ENCODE measurements at regions not wholly inside any gene's neighbourhood (a gene's known extent, or its start where the extent isn't known, plus 50 kb on each side); places are given as distances from the start of the nearest gene placed in this dataset.
A peak's percentile ranks its signal among the peaks of the same experiment; 100 is the strongest.
"Not testable (repeated sequence)": the region's sequence is repeated elsewhere in the genome, so short reads cannot be mapped to it uniquely, and the experiment has no call there.

DNA sequence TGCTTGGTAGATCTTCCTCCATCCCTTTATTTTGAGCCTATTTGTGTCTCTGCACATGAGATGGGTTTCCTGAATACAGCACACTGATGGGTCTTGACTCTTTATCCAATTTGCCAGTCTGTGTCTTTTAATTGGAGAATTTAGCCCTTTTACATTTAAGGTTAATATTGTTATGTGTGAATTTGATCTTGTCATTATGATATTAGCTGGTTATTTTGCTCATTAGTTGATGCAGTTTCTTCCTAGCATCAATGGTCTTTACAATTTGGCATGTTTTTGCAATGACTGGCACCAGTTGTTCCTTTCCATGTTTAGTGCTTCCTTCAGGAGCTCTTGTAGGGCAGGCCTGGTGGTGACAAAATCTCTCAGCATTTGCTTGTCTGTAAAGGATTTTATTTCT lies 72.4 kb downstream of the HNRNPD start:
- DNase-seq = not testable (repeated sequence)

DNA sequence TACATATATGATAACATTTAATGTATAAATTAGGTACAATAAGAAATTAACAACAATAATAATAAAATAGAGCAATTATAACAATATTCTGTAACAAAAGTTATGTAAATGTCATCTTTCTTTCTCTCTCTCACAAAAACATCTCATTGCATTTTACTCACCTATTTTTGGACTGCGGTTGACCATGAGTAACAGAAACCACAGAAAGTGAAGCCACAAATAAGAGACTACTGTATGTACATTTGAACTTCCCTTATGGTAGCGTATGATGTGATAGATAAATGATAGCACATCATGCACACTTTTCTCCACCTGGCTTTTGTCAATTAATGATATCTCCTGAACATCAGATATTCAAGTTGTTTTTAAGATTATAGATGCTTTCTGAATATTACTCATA lies 80.5 kb downstream of the HNRNPD start:
- DNase-seq = no peak

DNA sequence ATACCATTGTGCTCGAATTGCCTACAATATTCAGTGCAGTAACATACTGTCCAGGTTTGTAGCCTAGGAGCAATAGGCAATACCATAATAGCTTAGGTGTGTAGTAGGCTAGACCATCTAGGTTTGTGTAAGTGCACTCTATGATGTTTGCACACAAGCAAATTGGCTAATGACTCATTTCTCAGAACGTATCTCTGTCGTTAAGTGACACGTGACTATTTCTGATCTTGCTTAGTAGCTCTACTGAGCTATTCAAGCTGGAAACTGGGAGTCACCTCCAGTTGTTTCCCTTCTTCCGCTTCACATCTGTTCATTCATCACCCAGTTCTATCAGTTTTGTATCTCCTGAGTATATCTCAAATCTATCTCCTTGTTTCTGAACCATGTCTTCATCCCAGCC lies 86.1 kb downstream of the HNRNPD start:
- DNase-seq = no peak

DNA sequence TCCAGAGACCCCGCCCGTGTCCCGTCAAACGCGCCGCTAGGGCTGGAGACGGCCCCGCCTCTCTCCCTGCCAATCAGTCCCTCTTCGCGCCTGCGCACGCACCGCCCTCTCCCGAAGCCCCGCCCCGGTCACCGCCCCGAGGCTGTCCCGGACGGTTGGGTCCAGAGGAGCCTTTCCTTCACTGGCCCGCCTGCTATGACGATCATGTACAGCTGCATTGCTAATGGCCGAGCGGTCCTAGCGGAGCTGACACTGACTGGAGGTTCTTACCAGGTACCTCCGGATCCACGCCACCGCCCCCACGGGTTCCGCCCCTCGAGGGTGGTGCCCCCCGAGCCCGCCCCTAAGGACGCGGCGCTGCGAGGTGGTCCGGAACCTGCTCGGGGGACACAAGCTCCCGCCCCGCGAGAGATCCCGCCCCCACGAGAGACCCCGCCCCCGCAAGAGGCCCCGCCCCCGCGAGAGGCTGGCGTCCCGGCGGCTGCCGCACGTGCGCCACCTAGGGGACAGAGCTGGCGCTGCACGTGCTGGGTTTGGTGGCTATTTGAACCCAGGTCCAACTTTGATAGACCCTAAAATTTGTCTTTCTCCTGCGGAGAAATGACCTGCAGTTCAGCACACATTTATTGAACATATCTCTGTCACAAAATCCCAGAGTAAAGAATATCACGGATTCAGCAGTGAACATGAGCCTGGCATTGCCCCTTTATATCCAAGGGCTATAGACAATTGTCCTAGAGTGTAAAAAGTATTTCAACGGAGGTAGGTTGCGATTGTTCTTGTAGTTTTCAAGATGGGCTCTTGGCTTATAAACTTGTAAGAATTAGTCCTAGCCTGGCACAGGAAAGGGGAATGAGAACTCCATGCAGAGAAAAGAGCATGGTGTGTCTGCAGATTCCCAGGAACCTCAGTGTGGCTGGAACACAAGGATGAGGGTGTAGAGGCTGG lies 88.7 kb downstream of the HNRNPD start:
- peak; percentile 98 to 99 for DNase-seq

DNA sequence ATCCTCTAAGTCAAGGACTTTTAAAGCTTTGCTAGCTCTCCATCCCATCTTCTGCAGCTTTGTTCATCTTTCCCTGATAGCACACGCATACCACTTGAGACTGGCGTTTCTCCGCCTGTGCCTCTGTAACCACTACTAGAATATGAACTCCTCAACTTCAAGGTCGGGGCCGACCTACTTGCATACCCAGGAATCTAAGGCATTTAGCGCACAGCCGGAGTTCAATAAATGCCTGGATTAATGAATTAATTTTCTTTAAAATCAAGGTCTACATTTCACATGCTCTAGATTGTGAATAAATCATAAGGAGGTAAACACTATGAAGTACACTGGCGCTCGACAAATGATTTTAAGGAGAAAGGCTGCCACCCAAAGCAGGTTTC lies 89.3 kb downstream of the HNRNPD start:
- no peak for DNase-seq

DNA sequence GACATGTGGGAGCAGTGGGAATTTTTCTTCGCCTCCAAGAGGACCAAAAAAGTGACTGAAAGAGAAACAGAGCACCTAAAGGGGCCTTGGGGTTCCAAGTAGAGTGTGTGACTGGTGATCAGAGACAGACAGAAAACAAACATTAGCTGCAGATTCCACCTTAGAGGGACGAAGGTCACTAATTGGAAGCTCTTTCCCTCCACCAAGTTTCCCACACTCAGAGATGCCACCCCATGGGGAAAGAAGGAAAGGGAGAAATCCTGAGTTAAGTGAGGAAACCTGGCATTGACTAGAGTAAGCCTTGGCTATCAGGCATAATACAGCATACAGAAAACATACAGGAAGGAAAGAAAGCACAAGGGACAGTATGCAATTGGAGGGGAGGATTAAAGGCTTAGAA lies 90.9 kb downstream of the HNRNPD start:
- DNase-seq = no peak

DNA sequence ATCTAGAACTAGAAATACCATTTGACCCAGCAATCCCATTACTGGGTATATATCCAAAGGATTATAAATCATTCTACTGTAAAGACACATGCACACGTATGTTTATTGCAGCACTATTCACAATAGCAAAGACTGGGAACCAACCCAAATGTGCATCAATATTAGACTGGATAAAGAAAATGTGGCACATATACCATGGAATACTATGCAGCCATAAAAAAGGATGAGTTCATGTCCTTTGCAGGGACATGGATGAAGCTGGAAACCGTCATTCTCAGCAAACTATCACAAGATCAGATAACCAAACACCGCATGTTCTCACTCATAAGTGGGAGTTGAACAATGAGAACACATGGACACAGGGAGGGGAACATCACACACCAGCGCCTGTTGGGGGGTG lies 94.2 kb downstream of the HNRNPD start:
- not testable (repeated sequence) for DNase-seq

DNA sequence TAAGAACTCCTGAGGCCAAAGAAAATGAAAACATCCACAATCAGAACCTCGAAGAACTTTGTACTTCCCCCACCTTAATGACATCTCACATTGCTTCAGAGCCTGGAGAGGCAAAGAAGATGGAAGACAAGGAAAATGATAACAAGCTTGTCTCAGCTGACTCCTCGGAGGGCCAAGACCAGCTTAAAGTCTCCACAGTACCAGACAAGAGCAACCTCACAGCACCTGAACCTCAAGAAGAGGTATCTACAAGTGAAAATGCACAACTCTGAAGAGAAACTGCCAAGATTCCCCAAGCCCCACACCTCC lies 97.5 kb downstream of the HNRNPD start:
- no peak for DNase-seq

DNA sequence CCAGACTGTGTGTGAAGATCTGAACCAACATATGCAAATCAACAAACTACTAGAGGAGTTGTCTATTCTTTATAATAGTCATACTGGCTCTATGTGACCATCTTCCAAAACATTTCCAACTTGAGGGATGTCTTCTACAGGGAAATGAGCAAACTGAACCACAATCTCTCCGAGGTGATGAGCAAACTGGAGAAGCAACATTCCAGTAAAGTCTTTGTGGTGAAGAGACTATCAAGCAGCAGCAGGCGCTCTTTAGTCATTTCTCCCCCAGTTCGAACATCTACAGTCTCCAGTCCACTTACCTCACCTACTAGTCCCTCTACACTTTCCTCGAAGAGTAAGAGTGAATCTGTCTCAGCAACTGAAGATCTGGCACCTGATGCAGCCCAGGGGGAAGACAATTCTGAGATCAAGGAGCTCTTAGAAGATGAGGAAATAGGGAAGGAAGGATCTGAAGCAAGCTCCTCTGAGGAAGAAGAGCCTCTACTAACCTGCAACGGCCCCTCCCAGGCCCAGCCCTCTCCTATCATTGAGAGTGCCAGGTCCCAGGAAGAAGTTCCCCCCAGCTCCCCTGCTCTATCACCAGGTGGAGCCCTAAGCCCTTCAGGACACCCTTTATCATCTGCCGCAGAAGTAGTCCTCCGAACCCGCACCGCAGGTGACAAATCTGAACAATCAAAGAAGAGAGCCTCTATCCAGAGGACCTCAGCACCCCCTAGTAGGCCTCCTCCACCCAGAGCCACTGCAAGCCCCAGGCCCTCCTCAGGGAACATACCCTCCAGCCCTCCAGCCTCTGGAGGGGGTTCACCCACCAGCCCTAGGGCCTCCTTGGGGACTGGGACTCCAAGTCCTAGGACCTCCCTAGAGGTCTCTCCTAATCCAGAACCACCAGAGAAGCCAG lies 98.1 kb downstream of the HNRNPD start:
- DNase-seq = no peak

DNA sequence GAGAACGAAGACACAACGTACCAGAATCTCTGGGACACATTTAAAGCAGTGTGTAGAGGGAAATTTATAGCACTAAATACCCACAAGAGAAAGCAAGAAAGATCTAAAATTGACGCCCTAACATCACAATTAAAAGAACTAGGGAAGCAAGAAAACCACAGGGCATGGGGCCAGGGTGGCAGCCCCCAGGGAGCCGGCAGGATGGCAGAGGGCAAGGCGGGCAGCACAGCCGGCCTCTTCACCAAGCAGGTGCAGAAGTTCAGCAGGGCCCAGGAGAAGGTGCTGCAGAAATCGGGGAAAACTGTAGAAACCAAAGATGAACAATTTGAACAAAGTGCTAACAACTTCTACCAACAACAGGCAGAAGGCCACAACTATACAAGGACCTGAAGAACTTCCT lies 99.1 kb downstream of the HNRNPD start:
- not testable (repeated sequence) for DNase-seq

DNA sequence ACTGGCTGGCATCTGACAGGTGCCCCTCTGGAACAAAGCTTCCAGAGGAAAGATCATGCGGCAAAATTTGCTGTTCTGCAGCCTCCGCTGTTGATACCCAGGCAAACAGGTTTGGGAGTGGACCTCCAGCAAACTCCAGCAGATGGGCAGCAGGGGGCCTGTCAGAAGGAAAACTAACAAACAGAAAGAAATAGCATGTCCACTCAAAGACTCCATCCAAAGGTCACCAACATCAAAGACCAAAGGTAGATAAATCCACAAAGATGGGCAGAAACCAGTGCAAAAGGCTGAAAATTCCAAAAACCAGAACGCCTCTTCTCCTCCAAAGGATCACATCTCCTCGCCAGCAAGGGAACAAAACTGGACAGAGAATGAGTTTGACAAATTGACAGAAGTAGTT lies 101.3 kb downstream of the HNRNPD start:
- DNase-seq = not testable (repeated sequence)

DNA sequence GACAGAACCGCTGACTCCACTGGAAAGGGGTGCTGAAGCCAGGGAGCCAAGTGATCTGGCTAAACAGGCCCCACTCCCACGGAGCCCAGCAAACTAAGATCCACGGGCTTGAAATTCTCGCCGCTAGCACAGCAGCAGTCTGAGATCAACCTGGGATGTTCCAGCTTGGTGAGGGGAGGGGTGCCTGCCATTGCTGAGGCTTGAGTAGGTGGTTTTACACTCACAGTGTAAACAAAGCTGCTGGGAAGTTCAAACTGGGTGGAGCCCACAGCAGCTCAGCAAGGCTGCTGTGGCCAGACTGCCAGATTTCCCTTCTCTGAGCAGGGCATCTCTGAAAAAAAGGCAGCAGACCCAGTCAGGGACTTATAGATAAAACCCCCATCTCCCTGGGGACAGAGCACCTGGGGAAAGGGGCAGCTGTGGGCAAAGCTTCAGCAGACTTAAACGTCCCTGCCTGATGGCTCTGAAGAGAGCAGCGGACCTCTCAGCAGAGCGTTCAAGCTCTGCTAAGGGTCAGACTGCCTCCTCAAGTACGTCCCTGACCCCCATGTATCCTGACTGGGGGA lies 101.8 kb downstream of the HNRNPD start:
- not testable (repeated sequence) for DNase-seq

DNA sequence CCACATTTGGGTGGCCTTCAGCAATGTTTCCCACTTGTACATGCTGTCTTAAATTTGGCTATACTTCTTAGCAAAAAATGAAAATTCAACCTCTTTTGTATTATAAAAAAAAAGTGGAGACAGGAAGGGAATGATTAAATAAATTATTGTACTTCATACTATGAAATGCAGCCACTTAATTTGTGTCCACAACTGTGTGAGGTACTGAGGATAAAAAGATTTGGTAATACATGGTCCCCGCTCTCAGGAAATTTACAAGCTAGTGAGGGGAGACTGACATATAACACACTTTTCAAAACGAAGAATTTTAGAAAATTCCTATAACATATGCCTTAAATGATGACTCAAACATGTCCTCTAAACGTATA lies 105.0 kb downstream of the HNRNPD start:
- no peak for DNase-seq

DNA sequence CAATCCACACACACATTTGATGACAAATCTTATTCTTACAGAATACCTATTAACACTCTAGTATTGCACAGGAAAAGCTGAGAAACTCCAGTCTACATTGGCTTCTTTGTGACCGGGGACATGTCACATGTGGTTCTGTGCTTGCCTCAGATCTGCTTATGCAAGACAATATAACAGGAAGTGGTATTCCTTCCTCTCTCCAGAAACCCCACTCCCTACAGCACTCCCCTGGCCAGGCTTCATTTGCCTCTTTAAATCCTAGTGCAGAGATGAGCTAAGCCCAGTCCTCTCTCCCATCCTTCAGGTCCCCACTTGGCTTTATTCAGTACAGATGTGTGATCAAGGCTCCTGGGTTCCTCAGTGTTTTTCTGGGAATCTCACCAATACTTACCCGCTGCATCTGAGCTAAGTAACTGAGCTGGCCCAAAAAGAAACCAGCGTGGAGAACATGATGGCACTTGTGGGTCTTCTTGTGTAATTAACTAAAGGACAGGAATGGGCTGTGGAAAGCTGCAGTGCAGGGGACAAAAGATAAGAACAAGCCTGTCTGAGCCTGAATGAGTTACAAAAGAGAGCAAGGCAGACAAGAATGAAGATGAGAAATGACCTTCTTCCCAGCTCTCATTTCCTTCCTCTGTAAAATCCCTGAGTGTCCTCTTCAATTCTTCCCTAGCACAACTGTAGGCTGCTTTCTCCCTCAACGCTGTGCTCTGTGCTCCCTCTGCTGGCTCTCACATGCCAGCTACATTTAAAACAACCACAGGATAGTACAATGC lies 105.6 kb downstream of the HNRNPD start:
- peak in 1 of 2 donors; percentile 19 for DNase-seq

DNA sequence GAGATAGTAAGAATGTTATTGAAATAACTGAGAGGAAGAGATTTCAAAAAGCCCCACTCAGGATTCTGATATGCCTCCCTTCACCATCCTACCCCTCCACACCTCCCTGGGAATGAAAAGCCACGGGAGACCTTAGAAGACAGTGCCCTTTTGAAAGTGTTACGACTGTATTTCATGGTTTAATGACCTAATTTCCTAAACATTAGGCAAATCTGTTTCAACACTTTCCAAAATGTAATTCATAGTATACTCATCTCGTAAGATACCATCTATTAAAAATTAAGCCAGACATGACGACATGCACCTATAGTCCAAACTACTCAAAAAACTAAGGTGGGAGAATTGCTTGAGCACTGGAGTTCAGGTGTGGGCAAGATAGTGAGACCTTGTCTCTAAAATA lies 106.3 kb downstream of the HNRNPD start:
- DNase-seq = no peak

DNA sequence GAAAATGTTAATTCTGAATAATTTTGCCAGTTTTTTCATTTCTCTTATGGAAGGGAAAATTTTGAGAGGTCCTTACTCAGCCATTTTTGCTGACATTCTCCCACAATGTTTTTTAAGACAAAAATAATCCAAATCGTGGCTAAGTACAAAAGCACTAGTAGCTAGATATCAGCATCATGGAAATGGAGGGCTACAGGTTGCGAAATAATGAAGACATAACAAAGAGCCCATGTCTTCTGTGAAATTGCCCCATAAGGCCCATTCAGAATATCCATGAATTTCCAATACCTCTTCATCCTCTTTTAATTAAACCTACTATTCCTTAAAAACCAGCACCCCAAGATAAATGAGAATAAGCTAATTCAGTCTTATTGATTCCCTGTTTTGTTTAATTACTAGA lies 107.4 kb downstream of the HNRNPD start:
- no peak for DNase-seq

DNA sequence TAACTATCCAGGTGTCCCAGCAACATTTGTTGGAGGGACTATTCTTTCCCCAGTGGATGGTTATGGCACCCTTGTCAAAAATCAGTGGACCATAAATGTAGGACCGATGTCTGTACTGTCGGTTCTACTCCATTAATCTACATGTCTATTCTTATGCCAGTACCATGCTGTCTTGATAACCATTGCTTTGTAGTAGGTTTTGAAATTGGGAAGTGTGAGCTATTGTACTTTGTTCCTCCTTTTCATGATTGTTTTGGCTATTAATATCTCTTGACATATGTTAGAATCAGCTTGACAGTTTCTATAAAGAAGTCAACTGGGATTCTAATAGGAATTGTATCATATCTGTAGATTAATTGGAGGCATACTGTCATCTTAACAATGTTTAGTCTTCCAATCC lies 112.7 kb downstream of the HNRNPD start:
- DNase-seq = no peak

DNA sequence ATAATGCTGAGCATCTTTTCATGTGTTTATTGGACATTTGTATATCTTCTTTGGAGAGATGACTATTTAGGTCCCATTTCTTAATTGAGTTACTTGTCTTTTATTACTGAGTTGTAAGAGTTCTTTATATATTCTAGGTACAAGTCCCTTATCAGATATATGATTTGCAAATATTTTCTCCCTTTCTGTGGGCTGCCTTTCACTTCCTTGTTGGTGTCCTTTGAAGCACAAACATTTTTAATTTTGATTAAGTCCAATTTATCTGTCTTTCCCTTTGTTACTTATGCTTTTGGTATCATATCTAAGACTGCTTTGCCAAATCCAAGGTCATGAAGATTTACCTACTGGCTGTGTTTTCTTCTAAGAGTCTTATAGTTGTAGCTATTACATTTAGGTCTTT lies 113.2 kb downstream of the HNRNPD start:
- DNase-seq = no peak

DNA sequence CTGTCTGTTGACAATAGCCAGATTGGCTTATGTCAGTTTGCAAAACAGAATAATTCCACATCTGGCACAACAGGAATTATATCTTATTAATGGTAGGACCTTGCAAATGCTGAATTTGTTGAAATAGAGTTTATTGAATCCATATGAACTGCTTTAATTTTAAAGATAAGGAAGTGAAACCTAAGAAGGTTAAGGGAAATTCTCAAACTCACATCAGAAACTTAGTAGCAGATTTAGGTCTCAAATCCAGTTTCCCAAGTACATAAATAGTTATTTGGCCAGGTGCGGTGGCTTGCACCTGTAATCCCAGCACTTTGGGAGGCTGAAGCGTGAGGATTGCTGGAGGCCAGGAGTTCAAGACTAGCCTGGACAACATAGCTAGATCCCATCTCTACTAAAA lies 117.1 kb downstream of the HNRNPD start:
- no peak for DNase-seq

DNA sequence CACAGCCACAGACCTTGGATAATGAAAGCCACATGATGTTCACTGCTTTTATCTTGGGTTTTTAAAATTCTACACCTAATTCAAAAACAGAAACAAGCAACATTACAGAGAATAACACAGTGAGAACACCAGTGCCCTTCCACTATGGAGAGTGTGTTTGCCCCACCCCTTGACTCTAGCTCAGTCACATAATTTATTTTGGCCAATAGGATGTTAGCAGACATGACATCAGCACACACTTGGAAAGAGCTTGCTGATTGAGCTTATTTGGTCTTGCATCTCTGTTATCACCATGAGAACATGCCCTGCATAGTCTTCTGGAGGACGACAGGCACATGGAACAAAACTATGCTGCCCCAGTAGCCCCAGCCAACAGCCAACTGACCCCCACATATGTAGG lies 118.1 kb downstream of the HNRNPD start:
- no peak for DNase-seq

DNA sequence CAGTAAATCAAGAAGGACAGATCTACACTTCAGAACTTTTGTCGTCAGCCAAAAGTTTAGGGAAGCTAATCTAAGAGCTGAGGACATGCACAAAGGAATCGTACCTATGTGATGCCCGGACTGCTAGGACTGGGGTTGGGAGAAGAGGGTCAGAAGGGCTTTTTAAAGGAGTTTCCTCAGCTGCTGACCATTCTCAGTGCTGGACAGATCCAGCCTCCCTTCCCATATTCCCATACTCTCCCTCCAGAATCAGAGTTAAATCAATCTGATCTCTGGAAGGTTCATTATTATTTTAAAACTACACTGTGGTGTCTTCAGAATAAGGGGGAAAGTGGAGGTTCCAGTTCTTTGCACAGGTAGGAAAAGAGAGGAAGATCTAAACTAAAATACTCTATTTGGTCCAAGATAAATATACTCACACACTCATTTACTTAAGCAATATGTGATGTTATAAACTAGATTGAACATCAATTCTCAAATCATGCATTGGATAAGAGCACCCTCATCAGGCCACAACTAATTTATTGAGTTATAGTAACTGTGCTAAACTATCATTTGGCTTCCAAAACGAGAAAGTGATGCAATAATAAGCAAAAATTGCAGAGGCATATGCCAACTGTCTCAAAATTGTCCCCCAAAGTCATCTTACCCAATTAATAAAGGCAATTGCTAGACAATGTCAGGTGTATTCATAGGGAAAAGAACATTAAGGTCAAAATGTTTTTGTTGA lies 124.7 kb downstream of the HNRNPD start:
- DNase-seq = no peak

DNA sequence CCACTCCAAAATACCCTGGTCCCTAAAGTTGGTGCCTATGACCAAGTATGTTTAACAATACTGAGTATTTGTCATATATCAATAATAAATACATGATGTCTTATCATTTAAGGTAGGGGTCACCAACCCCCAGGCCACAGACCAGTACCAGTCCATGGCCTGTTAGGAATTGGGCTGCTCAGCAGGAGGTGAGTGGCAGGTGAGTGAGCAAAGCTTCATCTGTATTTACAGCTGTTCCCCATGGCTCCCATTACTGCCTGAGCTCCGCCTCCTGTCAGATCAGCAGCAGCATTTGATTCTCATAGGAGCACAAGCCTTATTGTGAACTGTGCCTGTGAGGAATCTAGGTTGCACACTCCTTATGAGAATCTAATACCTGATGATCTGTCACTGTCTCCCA lies 126.2 kb downstream of the HNRNPD start:
- DNase-seq = no peak
